ENCODE measurements at regions not wholly inside any gene's neighbourhood (a gene's known extent, or its start where the extent isn't known, plus 50 kb on each side); places are given as distances from the start of the nearest gene placed in this dataset.

DNA sequence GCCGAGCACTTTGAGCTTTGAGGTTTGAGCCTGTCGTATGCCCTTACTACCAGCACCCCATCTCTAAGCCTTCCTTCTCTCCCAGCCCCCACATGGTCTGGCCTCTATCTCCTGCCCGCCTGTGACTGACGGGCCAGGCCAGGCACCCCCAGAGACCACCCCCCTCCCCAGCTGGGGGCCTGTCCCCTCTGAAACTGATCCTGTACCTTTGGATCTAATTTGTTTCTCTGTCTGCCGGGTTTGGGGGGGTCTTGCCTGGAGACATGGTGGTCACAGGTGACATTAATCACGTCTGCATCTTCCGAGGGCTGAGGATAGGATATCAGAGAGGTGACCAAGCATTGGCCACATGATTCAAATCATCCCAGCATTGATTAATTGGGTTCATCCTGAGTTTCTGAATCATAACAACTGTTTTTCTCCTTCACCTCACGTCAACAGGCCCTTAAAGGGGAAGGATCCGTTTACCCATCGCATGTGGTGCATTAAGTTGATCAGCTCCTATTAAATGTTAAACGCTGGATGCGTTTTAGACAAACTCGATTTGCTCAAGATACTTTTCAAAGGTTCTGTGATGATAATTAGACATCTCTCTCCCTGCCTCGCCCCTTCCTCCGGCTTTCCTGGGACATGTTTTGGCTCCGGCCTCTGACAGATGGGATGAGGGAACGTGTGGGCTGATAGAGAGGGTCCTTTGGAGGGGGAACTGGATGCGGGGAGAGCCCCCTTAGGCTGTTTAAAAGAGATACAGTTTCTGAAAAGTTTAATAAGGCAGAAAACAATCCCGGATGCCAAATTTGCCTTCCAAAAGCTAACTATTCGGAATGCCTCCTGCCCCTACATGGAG is 63.3 kb upstream of the TBX3 start:
- TF ChIP-seq, protein P1, sequence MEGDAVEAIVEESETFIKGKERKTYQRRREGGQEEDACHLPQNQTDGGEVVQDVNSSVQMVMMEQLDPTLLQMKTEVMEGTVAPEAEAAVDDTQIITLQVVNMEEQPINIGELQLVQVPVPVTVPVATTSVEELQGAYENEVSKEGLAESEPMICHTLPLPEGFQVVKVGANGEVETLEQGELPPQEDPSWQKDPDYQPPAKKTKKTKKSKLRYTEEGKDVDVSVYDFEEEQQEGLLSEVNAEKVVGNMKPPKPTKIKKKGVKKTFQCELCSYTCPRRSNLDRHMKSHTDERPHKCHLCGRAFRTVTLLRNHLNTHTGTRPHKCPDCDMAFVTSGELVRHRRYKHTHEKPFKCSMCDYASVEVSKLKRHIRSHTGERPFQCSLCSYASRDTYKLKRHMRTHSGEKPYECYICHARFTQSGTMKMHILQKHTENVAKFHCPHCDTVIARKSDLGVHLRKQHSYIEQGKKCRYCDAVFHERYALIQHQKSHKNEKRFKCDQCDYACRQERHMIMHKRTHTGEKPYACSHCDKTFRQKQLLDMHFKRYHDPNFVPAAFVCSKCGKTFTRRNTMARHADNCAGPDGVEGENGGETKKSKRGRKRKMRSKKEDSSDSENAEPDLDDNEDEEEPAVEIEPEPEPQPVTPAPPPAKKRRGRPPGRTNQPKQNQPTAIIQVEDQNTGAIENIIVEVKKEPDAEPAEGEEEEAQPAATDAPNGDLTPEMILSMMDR (IDR thresholded peaks at IDR 0.05): no peak
- ChIA-PET CTCF (no interaction called here), POLR2A (no interaction called here)
- intact Hi-C loops (cut with micrococcal nuclease): no loop called here
- H3K36me3 Mint-ChIP-seq (ENCODE audit: low read depth): no peaks in the 10 kb centered on the region
- H3K9me3 Mint-ChIP-seq: no peaks in the 10 kb centered on the region
- H3K4me1 Mint-ChIP-seq: no peaks in the 10 kb centered on the region
- DNase-seq (no peak), ATAC-seq (ENCODE audit: low read depth) (no peak)
- no peak overlapping the region for H3K4me3 Mint-ChIP-seq
- no peak overlapping the region for H3K27ac Mint-ChIP-seq
- H3K27me3 Mint-ChIP-seq: no peaks in the 10 kb centered on the region

DNA sequence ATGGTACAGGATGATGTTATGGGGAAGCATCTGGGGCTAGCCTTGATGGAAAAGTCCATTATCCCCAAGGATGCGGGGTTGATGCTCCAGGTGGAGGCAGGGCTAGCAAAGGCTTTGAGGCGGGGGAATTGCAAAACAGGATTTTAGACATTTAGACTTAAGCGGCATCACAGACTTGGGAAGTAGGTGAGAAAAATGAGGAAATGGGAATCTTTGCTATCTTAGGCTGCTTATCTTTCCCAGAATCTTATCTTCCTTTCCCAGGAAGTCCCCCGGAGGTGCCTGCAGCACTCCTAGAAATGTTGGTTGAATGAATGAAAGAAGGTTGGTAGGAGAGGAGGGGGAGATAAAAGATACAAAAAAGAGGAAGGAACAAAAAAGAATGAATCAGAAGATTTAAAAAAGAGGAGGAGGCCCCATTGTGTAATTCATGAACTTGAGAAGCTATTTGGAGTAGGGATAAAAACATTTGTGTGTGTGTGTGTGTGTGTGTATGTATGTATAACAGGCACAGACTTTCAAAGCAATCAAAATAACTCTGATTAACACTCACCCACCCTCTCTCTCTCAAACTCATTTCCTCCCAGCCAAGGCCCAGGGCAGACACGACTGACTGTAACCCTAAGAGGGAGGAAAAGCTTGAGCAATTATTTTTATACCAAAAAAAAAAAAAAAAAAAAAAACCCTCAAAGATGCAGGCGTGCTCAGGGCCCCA is 62.5 kb upstream of the TBX3 start:
- ChIA-PET POLR2A (no interaction called here), CTCF (no interaction called here)
- intact Hi-C loops (cut with micrococcal nuclease): no loop called here
- H3K27ac Mint-ChIP-seq: no peak overlapping the region
- TF ChIP-seq, protein P1 (IDR thresholded peaks at IDR 0.05): no peak
- H3K4me3 Mint-ChIP-seq: no peak overlapping the region
- DNase-seq (no peak), ATAC-seq (ENCODE audit: low read depth) (no peak)
- no peaks in the 10 kb centered on the region for H3K4me1 Mint-ChIP-seq
- H3K27me3 Mint-ChIP-seq: no peaks in the 10 kb centered on the region
- H3K36me3 Mint-ChIP-seq (ENCODE audit: low read depth): no peaks in the 10 kb centered on the region
- H3K9me3 Mint-ChIP-seq: no peaks in the 10 kb centered on the region

DNA sequence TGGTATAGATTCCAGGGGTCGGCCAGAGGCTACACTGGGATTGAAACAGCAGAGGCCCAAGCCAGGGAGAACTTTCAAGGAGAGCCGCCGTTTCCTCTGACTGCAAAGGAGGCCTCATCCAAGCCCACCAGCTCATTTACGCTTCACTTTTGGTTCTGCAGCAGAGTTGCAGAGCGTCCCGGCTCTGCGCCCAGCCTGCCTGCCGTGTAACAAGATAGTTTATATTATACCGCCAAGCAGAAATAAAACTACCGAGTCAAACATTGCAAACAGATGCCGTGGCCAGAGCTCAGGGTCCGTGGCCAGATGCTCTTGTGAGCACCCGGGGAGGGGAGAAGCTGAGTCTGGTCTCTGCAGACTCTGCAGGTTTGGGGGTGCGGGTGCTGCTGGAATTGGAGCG is 60.7 kb upstream of the TBX3 start:
- no peak for ATAC-seq (ENCODE audit: low read depth)
- intact Hi-C loops (cut with micrococcal nuclease): no loop called here
- no peaks in the 10 kb centered on the region for H3K27me3 Mint-ChIP-seq
- H3K4me3 Mint-ChIP-seq: no peak overlapping the region
- no peak for DNase-seq
- no peaks in the 10 kb centered on the region for H3K36me3 Mint-ChIP-seq (ENCODE audit: low read depth)
- TF ChIP-seq, protein P1 (IDR thresholded peaks at IDR 0.05): no peak
- no peaks in the 10 kb centered on the region for H3K9me3 Mint-ChIP-seq
- H3K4me1 Mint-ChIP-seq: no peaks in the 10 kb centered on the region
- ChIA-PET POLR2A (no interaction called here), CTCF (no interaction called here)
- H3K27ac Mint-ChIP-seq: no peak overlapping the region

DNA sequence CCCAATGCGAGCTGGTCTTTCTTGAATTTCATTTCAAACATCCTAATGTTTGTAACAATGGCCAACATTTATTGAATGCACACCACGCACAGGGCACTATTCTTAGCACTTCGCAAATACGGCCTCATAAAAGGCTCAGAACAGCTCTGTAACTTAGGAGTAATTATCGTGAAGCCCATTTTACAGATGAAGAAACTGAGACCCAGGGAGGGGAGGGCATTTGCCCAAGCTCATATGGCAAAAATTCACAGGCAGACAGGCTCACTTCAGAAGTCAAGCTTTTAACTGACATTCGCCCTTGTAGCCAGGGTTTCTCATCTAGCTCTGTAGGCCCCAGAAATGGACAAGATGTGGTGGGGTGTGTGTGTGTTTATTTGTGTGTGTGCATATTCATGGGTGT is 60.3 kb upstream of the TBX3 start:
- ChIA-PET POLR2A (no interaction called here), CTCF (no interaction called here)
- no peaks in the 10 kb centered on the region for H3K36me3 Mint-ChIP-seq (ENCODE audit: low read depth)
- ATAC-seq (ENCODE audit: low read depth) (no peak), DNase-seq (no peak)
- H3K9me3 Mint-ChIP-seq: no peaks in the 10 kb centered on the region
- H3K27ac Mint-ChIP-seq: no peak overlapping the region
- H3K4me1 Mint-ChIP-seq: no peaks in the 10 kb centered on the region
- intact Hi-C loops (cut with micrococcal nuclease): no loop called here
- TF ChIP-seq, protein P1 (IDR thresholded peaks at IDR 0.05): no peak
- H3K4me3 Mint-ChIP-seq: no peak overlapping the region
- H3K27me3 Mint-ChIP-seq: no peaks in the 10 kb centered on the region

DNA sequence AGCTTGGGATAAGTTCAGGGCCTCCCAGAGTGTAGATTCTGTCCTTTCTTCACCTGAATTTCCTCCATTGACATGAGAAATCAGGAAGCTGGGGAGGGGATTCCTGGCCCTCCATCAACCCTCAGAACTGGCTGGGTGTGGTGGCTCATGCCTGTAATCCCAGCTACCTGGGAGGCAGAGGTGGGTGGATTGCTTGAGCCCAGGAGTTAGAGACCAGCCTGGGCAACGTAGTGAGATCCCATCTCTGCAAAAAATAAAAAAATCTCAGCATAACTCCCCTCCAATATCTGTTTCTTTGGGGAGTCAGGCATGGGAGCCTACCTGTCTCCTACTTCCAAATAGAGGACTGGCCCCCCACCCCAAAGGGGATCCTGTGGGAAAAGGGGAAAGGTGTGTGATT is 59.8 kb upstream of the TBX3 start:
- H3K27ac Mint-ChIP-seq: no peak overlapping the region

More for the DNA sequence above, 59.8 kb upstream of the TBX3 start:
- intact Hi-C loops (cut with micrococcal nuclease): no loop called here
- ATAC-seq (ENCODE audit: low read depth): no peak
- Mint-ChIP-seq H3K4me3 (no peak overlapping the region), H3K36me3 (ENCODE audit: low read depth) (no peaks in the 10 kb centered on the region), H3K4me1 (no peaks in the 10 kb centered on the region), H3K9me3 (no peaks in the 10 kb centered on the region), H3K27me3 (no peaks in the 10 kb centered on the region)
- DNase-seq: no peak
- ChIA-PET POLR2A (no interaction called here), CTCF (no interaction called here)
- TF ChIP-seq, protein P1 (IDR thresholded peaks at IDR 0.05): no peak

Data from activated B cell treated with CpG ODN at 0.5 μM for 24 hours (primary cell).